CD4-positive, alpha-beta T cell (primary cell): ENCODE measurements at regions not wholly inside any gene's neighbourhood (a gene's known extent, or its start where the extent isn't known, plus 50 kb on each side); places are given as distances from the start of the nearest gene placed in this dataset.

Source experiments
- ATAC-seq: fragments of 200-7000 bp; cut with Tn5 transposase; one replicate; pipeline ENCODE4 v1.10.0; 2022; ENCODE audit warnings: mild to moderate bottlenecking; ENCODE audit not compliant: poor library complexity
- CTCF ChIA-PET: fragments of 350-600 bp; sonication (Branson Sonifier 250); formaldehyde crosslinking; loops from one replicate; lab custom pipeline; 2021; ENCODE audit warnings: antibody characterized with exemption, inconsistent platforms; lab: Charles Lee
- POLR2A ChIA-PET: fragments of 350-600 bp; sonication (Branson Sonifier 250); formaldehyde crosslinking; loops from one replicate; lab custom pipeline; 2021; ENCODE audit warnings: antibody characterized with exemption, inconsistent platforms; lab: Charles Lee
- DNase-seq, 14 experiments: peaks; one replicate each; pipeline ENCODE4 v3.0.0-alpha.2; 2013 to 2020; ENCODE audit warnings: mixed read lengths in 2 of 14
- H3K27ac ChIP-seq, 2 donors: one replicate each; pipeline versions ENCODE4 v1.5.1 to v1.7.0; 2013; ENCODE audit warnings: low read length in 2 of 2, low read depth in 1 of 2, mild to moderate bottlenecking in 1 of 2
- H3K27me3 ChIP-seq, 2 experiments: 1 replicate in 1 of 2; 2 replicates in 1 of 2; pipeline versions ENCODE4 v1.6.1 to v1.7.0; 2013; ENCODE audit warnings: low read length in 2 of 2, control low read depth in 1 of 2, mild to moderate bottlenecking in 1 of 2, moderate library complexity in 1 of 2; ENCODE audit not compliant: insufficient read depth in 2 of 2, control insufficient read depth in 1 of 2
- H3K36me3 ChIP-seq: one replicate; pipeline ENCODE4 v1.6.1; 2013; ENCODE audit warnings: low read length, control low read depth; ENCODE audit not compliant: insufficient read depth
- H3K4me1 ChIP-seq: one replicate; pipeline ENCODE4 v1.6.1; 2013; ENCODE audit warnings: low read length, control low read depth; ENCODE audit not compliant: insufficient read depth
- H3K4me3 ChIP-seq: one replicate; pipeline ENCODE4 v1.5.1; 2013; ENCODE audit warnings: mild to moderate bottlenecking, low read length, moderate library complexity
- H3K9me3 ChIP-seq, 2 experiments: 1 replicate in 1 of 2; 2 replicates in 1 of 2; pipeline versions ENCODE4 v1.6.1 to v1.7.0; 2013; ENCODE audit warnings: low read length in 2 of 2, mild to moderate bottlenecking in 2 of 2, control low read depth in 1 of 2, moderate library complexity in 1 of 2; ENCODE audit not compliant: control insufficient read depth in 1 of 2, insufficient read depth in 1 of 2
- H3K27ac Mint-ChIP-seq: one replicate; pipeline ENCODE4 v1.8.0; 2020; ENCODE audit warnings: mixed read lengths
- H3K27me3 Mint-ChIP-seq: one replicate; pipeline ENCODE4 v1.8.0; 2021; ENCODE audit warnings: mixed read lengths
- H3K36me3 Mint-ChIP-seq: one replicate; pipeline ENCODE4 v1.8.0; 2021; ENCODE audit warnings: low read depth, mixed read lengths
- H3K4me1 Mint-ChIP-seq: one replicate; pipeline ENCODE4 v1.8.0; 2021; ENCODE audit warnings: low read depth, mixed read lengths
- H3K4me3 Mint-ChIP-seq: one replicate; pipeline ENCODE4 v1.8.0; 2020; ENCODE audit warnings: mild to moderate bottlenecking, mixed read lengths
- H3K9me3 Mint-ChIP-seq: one replicate; pipeline ENCODE4 v1.8.0; 2020; ENCODE audit warnings: mixed read lengths
- CTCF ChIP-seq: fragments of 200-600 bp; IDR thresholded peaks from one replicate; pipeline ENCODE4 v1.8.0; 2022; ENCODE audit warnings: antibody characterized with exemption, mild to moderate bottlenecking
- intact Hi-C, 2 experiments: fragments of 100-400 bp; cut with DNase I in 1 of 2; cut with micrococcal nuclease in 1 of 2; formaldehyde crosslinking; loops; one replicate each; pipeline versions ENCODE4 v1.15.1 to v1.9.0; 2023 to 2025; cut with DNase I, micrococcal nuclease

GRCh38 chr1:195580988-195581387, 1027.3 kb downstream of the KCNT2 start:
- no peaks in the 10 kb centered on the region for H3K36me3 Mint-ChIP-seq
- H3K27ac Mint-ChIP-seq = no peak overlapping the region
- POLR2A ChIA-PET = no interaction called here
- no peak for ATAC-seq
- DNase-seq = no peak
- Histone ChIP-seq H3K4me3 (no peak overlapping the region), H3K36me3 (no peaks in the 10 kb centered on the region), H3K27me3 (no peaks in the 10 kb centered on the region), H3K27ac (no peak overlapping the region), H3K9me3 (peaks cover 0 to 10% of the 10 kb centered on the region in 2 experiments), H3K4me1 (no peaks in the 10 kb centered on the region)
- H3K9me3 Mint-ChIP-seq = peaks cover 15% of the 10 kb centered on the region
- no peaks in the 10 kb centered on the region for H3K4me1 Mint-ChIP-seq
- intact Hi-C loops = loop anchor here in 1 of 2 experiments (10.0 kb wide), 1 partner anchor 254 kb away; no protein-coding TSS in a partner anchor
- CTCF ChIA-PET = no interaction called here
- TF ChIP-seq CTCF = no peak
- no peaks in the 10 kb centered on the region for H3K27me3 Mint-ChIP-seq
- H3K4me3 Mint-ChIP-seq = no peak overlapping the region

GRCh38 chr1:195577748-195578147, 1030.5 kb downstream of the KCNT2 start:
- Histone ChIP-seq H3K4me1 (no peaks in the 10 kb centered on the region), H3K27me3 (no peaks in the 10 kb centered on the region), H3K9me3 (peaks cover 0 to 4% of the 10 kb centered on the region in 2 experiments), H3K27ac (no peak overlapping the region), H3K4me3 (no peak overlapping the region), H3K36me3 (no peaks in the 10 kb centered on the region)
- Mint-ChIP-seq H3K9me3 (peaks cover 15% of the 10 kb centered on the region), H3K36me3 (no peaks in the 10 kb centered on the region), H3K4me1 (no peaks in the 10 kb centered on the region), H3K27ac (no peak overlapping the region), H3K27me3 (no peaks in the 10 kb centered on the region), H3K4me3 (no peak overlapping the region)
- ATAC-seq (no peak), DNase-seq (no peak)
- POLR2A ChIA-PET = no interaction called here
- intact Hi-C loops = no loop called here
- CTCF ChIA-PET = no interaction called here
- TF ChIP-seq CTCF = no peak

- Mint-ChIP-seq H3K4me1 (no peaks in the 10 kb centered on the region), H3K4me3 (no peak overlapping the region), H3K27ac (no peak overlapping the region), H3K9me3 (peaks cover 18% of the 10 kb centered on the region), H3K27me3 (no peaks in the 10 kb centered on the region), H3K36me3 (no peaks in the 10 kb centered on the region)
- Histone ChIP-seq H3K36me3 (no peaks in the 10 kb centered on the region), H3K9me3 (peaks cover 0 to 4% of the 10 kb centered on the region in 2 experiments), H3K4me3 (no peak overlapping the region), H3K27ac (no peak overlapping the region), H3K4me1 (no peaks in the 10 kb centered on the region), H3K27me3 (no peaks in the 10 kb centered on the region)
- intact Hi-C loops = no loop called here
- TF ChIP-seq CTCF = no peak
- DNase-seq (no peak), ATAC-seq (no peak)
- CTCF ChIA-PET = no interaction called here
- POLR2A ChIA-PET = no interaction called here
Observed at GRCh38 chr1:195576641-195577040, 1031.6 kb downstream of the KCNT2 start.
